ENCODE measurements at regions not wholly inside any gene's neighbourhood (a gene's known extent, or its start where the extent isn't known, plus 50 kb on each side); places are given as distances from the start of the nearest gene placed in this dataset.

DNA sequence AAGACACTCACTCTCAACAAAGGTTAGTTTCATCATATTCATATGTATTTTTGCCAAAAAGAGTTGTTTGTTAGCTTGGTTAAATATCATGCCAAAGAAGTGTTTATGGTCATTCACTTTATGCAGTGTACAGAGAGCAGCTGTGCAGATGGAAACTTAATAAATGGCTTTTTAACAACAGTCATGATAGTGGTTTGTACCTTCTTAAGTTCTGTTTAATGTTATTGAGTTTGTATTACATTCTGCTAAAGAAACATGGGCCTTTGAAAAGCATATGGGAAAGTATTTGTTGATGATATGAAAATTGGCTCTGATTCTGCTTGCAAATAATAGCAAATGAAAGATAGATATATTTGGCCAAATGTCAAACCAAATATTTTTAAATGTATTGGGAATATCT lies 607.3 kb downstream of the NCAM2 start:
- peak; percentile 43 for DNase-seq

DNA sequence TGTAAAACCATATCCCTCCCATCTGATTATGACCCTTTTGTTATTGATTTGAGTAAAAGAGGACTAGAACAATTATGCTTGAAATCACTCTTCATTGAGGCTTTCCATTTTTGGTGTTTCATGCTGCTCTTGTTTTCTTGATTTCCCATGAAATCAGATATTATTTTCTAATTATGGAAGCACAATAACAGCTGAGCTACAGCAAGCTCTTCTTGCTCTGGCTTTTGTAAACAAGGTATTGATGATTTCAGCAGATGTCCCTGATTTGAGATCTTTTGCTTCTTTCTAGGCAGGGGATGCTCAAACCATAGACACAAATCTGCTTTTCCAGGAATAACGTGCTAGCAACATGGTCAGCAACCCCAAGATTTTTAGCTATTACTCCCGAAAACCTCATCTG lies 607.8 kb downstream of the NCAM2 start:
- peak; percentile 43 for DNase-seq

DNA sequence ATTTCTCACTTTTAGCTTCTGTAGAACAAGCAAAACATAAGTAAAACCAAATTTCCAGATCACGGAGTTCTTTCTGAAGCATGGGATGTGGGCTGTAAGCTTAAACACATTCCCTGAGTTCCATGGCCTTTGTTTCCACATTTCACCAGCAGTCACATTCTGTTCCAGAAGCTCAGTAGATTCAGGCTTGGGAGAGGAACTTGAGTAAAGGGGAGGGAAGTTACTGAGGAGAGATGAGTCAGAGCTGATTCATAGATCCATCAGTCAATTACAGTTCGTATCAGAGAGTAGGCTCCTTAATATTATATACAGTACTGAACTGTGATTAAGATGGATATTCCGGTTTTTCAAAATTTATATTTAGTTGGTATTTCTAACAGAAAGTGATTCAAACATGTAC lies 614.3 kb downstream of the NCAM2 start:
- no peak for DNase-seq

DNA sequence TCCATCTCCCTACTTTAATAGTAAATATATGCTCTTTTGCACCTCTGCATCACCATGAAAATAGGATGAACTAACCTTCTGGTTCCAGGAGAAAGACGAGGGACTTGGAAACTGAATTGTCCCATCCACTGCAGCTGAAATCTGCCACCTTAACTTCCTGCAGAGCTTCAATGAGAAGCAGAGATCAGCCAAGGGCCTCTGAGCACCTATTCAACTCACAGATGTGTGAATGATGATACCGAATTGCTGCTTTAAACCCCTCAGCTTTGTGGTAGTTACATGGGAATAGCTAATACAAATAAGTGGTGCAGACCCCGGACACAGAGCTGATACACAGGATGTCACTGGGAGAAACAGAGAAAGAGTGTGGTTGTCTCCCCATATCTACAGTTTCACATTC lies 616.8 kb downstream of the NCAM2 start:
- DNase-seq = no peak

DNA sequence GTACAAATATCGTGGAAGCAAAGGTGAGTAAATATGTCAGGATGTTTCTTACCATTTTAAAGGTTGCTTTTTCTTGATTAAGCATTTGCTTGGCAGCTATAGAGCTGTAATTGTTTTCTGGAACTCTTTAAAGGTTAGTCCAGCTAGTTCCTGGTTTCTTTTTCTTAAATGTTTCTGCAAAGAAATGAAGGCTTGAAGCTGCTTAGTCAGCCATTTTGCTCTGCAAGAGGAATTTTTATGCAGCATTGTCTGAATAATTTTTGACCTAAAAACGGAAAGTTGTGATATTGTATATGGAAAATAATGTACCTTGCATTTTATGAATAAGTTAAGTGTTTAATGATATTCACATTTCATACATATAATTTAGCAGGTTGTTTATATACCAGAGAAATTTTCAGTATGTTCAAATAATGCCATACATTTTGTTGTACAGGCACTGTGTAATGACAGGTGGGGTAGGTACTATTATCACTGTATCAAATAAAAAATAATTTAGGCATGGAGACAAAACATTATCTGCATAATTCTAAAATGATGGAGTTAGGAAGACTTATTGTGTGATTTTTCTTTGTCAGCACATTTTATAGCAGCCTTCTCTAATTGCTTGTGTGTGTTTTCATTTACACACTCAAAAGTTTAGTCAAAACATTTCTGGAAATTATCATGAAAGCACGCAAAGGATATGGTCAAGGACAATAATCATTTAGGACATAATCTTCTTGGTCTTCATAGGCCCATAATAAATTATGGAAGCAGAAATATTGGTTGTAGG lies 624.4 kb downstream of the NCAM2 start:
- DNase-seq = no peak

DNA sequence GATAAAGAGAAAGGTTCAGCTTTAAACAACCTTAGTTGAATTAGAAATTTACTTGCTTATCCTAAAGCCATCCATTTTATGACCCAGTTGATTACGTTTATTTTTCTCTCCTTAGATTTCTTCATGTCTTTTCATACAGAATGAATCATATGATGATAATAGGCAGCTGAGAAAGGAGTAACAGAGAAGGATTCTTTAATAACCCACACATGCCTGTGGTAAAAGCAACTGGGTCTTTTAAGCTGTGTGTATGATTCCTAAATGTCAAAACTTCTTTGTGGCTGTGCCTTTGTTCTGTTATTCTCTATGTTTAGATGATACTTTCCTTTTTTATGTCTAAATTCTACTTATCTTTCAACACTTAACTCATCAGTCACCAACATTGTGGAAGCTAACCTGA lies 626.5 kb downstream of the NCAM2 start:
- DNase-seq = no peak

DNA sequence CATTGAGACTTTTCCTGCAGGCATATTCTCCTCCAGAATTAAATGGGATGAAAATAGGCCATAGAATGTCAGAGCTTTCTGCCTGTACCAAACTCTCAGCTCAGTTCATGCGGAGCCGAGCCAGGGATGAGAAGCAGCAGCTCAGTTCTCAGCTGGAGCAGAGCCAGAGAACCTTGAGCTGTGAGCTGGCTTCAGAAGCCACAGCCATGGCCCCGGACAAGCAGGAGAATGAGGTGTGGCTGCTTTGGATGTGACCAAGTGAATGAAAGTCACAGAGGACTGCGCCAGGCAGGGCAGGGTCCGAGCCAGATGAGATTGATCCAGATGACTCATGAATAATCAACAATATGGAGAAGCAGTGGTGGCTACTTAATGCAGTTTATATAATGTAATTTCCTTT lies 633.8 kb downstream of the NCAM2 start:
- DNase-seq = peak; percentile 4

DNA sequence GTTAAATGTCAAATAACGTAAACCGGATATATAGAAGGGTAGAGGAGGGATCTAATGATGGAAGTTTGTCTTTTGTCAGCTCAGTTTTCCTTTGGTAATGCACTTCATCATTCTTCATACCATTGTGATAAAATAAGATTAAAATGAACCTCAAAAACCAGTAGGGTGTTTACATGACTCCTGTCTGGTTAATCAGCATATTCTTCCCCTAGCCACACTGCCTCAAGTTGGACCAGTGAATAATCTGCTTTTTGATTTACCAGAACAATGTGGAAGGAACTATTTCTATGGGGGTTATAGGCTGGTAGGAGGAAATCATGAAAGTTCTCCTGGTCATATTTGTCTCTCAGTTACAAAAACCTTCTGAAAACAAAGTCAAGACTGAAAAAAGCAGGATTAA lies 634.7 kb downstream of the NCAM2 start:
- DNase-seq = no peak

DNA sequence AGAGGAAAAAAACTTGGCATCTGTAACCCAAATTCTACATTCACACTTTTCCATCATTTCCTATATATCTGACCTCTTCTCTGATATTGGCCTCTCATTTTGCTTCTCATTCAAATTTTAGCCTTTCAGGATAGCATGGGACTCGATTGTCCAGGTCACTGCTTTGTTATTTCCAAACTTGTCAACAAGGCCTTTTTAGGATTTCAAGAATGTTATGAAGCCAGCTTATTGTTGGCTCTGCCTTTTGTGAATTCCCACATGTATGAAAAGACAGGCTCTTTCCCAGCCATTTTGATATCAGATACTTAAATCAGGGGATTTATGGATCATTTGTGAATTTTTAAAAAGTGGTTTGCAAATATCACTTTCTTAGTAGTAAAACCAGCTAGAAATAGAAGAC lies 663.5 kb downstream of the NCAM2 start:
- DNase-seq = peak; percentile 16

DNA sequence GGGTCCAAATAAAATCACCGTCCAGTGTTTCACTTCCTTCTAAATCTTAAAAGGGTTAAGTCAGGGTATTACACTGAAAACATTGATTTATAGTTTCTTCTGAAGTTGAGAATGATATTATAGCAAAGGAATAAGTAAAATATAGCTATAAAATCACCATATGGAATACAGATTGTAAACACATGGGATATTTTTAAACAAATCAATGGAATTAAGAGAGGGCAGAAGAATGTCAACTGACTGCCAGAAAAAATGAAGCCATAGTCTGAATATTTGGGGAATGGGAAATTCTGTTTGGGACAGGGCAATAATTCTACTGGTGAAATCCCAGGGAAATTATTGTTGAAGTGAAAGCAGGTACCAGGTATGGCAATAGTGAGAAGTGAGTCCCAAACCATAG lies 664.6 kb downstream of the NCAM2 start:
- DNase-seq = no peak

DNA sequence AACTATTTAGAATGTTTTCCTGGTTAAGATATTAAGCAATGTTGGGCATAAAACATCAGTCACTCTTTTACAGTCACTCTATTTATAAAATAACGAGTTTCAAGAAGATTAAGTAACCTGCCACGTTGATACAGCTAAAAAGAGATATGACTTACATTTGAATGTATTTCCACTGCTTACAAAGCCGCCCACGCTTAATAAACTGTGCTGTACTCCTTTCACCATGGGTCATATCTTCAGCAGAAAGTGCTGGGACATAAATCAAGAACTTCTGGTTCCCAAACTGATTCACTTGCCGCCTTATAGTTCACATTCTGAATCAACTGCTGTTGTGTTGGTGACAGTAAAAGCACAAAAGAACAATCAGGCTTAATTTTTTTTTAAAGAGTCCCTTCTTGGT lies 666.7 kb downstream of the NCAM2 start:
- DNase-seq = no peak

DNA sequence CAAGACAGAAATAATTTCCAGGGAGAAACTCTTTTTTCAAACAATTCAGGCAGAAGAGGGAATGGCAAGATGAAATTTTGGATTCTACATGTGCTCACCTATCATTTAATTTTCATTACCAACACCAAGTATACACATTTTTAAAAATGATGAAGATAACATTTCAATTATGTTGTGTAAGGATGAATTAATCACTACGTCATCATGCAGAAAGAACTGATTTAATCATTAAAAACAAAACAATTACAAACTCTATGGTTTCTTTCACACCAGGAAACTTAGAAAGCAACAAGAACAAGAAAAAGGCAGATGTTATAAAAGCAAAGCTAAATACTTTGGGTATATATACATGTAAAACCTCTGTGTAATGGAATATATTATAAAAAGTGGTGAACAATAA lies 668.5 kb downstream of the NCAM2 start:
- DNase-seq = no peak

DNA sequence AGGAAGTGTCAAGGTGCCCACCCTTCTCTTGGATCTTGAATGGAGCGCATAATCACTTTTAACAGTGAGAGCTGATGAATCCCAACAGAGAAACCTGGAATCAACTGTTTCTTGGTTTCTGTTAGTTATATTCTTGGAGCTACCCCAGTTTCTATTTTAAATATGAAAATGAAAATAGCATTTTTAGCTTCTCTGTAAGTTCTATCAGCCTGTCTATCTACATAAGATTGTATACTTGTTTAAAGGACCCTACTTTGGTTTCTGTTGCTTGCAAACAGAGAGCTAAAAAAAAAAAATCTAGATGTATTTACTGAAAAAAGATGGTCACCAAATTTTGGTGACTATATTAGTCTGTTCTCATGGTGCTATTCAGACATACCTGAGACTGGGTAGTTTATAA lies 670.0 kb downstream of the NCAM2 start:
- no peak for DNase-seq

DNA sequence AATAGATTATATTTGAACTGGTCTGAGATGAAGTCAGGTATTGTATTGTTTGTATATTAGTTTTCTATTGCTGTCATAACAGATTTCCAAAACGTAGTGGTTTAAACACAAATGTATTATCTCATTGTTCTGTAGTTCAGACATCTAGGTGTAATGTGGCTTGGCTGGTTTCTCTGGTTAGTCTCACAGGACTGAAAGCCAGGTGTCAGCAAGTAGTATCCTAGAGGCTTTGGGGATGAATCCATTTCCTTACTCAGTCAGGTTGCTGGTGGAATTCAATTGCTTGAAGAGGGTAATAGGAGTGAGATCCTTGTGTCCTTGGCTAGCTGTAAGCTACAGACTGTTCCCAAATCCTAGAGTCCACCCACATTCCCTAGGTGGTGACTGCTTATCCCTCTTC lies 675.8 kb downstream of the NCAM2 start:
- no peak for DNase-seq

DNA sequence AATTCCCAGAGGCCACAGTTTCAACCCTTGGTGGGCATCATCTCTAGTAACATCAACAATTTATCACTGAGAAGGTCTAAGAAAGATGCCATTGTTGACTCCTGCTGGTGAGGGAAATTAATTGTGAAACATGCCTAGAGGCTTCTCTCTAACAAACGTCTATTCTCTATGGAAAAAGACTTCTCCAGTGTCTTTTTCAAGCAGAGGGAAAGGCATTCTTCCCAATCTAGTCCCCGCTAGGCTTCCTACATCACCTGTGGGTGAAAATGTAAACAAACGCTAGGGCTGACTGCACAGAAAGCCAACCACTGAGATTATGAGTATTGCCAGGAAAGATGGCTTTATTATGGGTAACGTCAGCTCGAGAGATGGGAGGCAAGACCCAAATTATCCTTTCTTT lies 677.4 kb downstream of the NCAM2 start:
- no peak for DNase-seq

DNA sequence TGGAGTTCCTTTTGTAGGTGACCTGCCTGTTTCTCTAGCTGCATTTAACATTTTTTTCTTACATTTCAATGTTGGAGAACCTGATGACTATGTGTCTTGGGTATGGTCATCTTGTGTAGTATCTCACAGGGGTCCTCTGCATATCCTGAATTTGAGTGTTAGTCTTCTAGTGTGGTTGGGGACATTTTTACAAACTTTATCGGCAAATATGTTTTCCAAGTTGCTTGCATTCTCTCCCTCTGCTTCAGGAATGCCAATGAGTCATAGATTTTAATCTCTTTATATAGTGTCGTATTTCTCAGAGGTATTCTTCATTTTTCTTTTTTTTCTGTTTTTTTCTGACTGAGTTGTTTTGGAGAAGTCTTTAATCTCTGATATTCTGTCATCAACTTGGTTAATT lies 684.0 kb downstream of the NCAM2 start:
- DNase-seq = no peak

DNA sequence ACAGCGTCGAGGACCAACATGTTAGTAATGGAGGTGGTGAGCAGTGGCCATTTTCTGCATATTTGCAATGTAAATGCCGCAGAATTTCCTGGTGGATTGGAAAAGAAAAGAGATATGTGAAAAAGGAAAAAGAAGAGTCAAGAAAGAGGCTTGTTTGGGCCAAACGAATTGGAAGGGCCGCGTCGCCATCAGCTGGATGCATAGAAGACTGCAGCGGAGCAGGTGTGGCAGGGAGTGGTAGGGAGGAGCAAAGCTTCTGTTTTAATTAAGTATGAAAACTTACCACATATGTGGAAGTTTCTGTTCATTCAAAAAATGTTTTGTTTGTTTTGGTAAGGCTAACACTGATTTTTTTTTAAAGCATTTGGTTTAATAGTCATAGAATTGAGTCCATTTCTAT lies 690.7 kb downstream of the NCAM2 start:
- DNase-seq = no peak

DNA sequence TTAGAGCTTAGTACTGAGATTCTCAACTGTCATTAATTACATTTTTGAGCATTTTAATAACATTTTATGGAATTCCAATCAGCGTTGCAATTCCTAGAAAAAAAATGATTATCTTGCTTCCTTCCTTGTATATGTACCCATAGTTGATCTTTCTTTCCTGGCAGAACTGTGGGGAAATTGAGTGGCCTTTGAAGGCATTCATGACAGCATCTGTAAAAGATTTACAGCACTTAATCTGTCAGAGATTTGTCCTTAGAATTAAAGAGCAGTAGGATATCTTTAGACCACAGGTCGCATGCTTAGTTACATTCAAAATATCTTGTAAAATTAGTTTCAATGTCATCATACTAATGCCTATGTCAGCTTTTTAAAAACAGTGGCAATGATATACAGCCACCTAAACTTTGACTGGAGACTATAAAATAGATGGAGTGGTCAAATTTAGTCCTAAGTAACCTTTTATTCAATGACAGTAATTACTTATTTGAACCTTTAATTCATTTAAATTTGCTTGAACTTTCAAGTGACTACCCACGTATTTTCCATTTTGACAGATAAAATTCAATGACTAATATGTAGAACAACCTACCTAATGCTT lies 692.0 kb downstream of the NCAM2 start:
- no peak for DNase-seq

DNA sequence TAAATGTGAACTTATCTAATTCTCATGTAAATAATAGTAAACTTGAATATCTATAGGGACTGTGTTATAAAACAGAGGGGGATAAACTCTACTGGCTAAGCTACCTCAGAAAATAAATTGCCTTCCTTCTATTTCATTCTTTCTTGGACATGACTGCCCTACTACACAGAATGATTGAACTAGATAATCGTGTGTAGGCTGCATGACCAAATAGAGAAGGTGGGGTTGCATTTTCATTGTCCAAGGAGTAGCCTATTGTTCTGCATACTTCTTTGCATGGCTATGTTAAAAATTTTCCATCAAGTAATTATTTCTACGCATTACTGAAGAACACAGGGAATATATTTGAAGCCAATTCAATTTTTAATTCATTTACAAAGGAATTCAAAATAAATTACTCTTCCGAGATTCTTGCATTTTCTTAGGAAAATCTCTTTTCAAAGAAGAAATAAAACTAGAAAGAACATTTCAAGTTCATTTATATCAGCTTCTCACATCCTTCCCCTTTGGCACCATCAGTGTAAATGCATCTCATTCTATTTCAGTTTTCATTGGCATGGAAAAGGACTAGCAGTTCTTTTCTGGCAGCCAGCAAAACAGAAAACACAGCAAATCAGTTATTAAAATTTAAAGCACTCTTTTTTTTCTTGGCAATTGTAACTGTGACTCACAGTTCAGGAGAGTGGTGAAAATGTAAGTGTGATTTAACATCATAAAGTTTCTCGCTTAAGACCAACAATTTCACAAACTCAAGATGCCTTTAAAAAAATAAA lies 714.7 kb downstream of the NCAM2 start:
- DNase-seq = peak; percentile 38

DNA sequence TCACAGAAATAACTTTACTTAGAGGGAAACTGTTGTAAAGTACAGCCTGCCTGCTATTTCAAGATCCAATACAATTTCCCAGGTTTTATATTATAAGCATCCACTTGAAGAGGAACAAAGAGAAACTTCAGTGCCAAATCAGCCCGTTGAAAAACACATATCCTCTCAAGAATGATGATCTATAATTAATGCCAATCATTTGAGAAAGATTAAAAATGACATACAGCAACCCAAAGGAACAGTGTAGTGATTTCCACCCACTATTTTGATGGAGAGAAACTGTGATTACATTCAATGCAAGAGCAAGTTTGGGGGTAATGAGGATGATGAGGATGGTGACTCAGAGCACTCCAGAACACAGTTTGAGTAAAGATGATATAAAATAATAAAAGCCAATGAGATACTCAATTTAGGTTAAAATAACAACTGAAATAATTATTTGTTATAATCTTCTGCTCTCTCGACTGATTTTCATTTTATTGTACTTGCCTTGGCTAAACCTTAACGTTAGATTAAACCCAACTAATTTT lies 715.5 kb downstream of the NCAM2 start:
- DNase-seq = no peak

DNA sequence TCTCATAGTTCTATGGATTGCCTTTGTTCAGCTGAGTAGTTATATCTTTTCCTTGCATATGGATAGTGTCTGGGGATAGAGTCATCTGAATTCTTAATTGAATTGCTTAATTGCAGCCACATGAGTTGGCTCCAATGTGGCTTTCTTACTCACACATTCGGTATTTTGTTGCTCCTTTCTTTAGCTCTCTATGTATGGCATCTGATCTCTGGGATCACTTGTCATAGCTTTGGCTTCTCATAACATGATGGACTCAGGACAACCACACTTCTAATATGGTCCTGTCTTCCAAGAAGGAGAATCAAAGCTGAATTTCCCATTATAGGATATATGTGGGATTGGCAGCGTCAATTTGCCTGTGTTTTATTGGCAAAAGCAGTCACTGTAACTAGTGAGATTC lies 716.2 kb downstream of the NCAM2 start:
- no peak for DNase-seq

DNA sequence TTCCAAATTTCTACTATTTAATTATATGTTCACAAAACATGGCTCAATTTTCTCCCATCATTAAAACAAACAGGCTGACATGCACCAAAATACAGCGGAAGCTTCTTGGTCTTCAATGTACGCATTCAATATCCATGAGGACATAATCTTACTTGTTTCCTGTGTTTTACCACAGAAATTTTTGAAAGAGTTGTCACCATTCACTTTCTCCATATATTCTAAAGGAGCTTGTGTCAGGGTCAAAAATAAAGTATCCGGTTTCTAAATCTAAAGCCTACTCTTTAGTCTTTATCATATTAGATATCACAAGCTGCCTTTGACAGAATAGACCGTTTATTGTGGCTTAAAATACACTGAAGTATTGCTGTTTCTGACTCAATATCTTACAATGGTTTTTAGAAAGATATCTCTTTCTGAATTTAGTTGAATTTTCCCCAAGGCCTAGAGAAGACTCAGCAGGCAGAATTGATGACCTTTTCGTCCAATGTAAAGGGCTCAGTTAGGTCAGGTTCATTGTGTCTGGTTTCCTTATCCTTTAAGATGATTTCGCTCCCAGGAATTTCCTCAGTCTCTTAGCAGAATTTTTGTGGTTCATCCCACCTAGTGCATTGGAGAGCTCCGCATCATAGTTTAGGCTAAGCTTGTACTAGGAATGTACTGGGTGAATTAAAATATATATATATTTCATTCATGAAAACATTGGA lies 717.2 kb downstream of the NCAM2 start:
- no peak for DNase-seq
